ENCODE measurements at regions not wholly inside any gene's neighbourhood (a gene's known extent, or its start where the extent isn't known, plus 50 kb on each side); places are given as distances from the start of the nearest gene placed in this dataset.

- DNase-seq = no peak
- Histone ChIP-seq H3K9me3 (no peaks in the 10 kb centered on the region), H3K27me3 (no peaks in the 10 kb centered on the region), H3K4me1 (ENCODE audit: insufficient read depth) (no peaks in the 10 kb centered on the region), H3K36me3 (no peaks in the 10 kb centered on the region), H3K4me3 (no peak overlapping the region), H3K27ac (no peak overlapping the region)
- TF ChIP-seq POLR2A (IDR thresholded peaks at IDR 0.05) = no peak
- TF ChIP-seq, protein P1, sequence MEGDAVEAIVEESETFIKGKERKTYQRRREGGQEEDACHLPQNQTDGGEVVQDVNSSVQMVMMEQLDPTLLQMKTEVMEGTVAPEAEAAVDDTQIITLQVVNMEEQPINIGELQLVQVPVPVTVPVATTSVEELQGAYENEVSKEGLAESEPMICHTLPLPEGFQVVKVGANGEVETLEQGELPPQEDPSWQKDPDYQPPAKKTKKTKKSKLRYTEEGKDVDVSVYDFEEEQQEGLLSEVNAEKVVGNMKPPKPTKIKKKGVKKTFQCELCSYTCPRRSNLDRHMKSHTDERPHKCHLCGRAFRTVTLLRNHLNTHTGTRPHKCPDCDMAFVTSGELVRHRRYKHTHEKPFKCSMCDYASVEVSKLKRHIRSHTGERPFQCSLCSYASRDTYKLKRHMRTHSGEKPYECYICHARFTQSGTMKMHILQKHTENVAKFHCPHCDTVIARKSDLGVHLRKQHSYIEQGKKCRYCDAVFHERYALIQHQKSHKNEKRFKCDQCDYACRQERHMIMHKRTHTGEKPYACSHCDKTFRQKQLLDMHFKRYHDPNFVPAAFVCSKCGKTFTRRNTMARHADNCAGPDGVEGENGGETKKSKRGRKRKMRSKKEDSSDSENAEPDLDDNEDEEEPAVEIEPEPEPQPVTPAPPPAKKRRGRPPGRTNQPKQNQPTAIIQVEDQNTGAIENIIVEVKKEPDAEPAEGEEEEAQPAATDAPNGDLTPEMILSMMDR (IDR thresholded peaks at IDR 0.05) = no peak
- TF ChIP-seq EP300 (IDR thresholded peaks at IDR 0.05) = no peak
- intact Hi-C loops (cut with DNase I) = no loop called here
- 87 to 89% (median 88%) methylated on average over 3 of the region's 3 CpGs for WGBS, 3 donors
These were observed 212.9 kb downstream of the ACTL7B start for GRCh38 chr9:108642871-108643270.

DNA sequence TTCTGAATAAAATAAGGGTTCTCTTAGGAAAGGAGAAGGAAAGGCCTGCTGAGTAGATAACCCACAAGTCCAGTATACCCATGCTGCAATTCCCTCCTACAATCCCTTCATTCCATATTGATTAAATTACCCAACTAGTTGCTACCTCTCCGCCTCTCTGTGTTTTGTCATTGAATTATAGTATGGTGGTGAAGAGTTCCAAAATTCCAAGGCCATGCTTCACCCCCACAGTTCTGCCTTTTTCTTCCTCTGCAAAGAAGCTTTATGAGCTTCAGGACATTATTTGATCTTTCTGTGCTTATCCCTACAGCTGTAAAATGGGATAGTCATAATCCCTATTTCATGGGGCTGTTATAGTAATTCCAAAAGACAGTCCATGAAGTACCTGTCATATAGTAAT lies 215.6 kb downstream of the ACTL7B start:
- Histone ChIP-seq H3K27ac (no peak overlapping the region), H3K4me1 (ENCODE audit: insufficient read depth) (no peaks in the 10 kb centered on the region), H3K36me3 (no peaks in the 10 kb centered on the region), H3K4me3 (no peak overlapping the region), H3K9me3 (no peaks in the 10 kb centered on the region), H3K27me3 (no peaks in the 10 kb centered on the region)
- TF ChIP-seq, protein P1 (IDR thresholded peaks at IDR 0.05) = no peak
- TF ChIP-seq EP300 (IDR thresholded peaks at IDR 0.05) = no peak
- no peak for TF ChIP-seq POLR2A (IDR thresholded peaks at IDR 0.05)
- 50 to 68% (median 67%) methylated on average over 1 of the region's 1 CpG for WGBS, 3 donors
- intact Hi-C loops (cut with DNase I) = no loop called here
- DNase-seq = no peak

GRCh38 chr9:108639696-108640095 lies 216.1 kb downstream of the ACTL7B start:
- no peak for DNase-seq
- TF ChIP-seq POLR2A (IDR thresholded peaks at IDR 0.05) (no peak), EP300 (IDR thresholded peaks at IDR 0.05) (no peak)
- TF ChIP-seq, protein P1 (IDR thresholded peaks at IDR 0.05) = no peak
- H3K27me3 ChIP-seq = no peaks in the 10 kb centered on the region
- H3K4me1 ChIP-seq (ENCODE audit: insufficient read depth) = no peaks in the 10 kb centered on the region
- no peaks in the 10 kb centered on the region for H3K36me3 ChIP-seq
- H3K4me3 ChIP-seq = no peak overlapping the region
- H3K27ac ChIP-seq = no peak overlapping the region
- intact Hi-C loops (cut with DNase I) = no loop called here
- no peaks in the 10 kb centered on the region for H3K9me3 ChIP-seq
- WGBS, 3 donors = 47 to 68% (median 59%) methylated on average over 3 of the region's 3 CpGs

DNA sequence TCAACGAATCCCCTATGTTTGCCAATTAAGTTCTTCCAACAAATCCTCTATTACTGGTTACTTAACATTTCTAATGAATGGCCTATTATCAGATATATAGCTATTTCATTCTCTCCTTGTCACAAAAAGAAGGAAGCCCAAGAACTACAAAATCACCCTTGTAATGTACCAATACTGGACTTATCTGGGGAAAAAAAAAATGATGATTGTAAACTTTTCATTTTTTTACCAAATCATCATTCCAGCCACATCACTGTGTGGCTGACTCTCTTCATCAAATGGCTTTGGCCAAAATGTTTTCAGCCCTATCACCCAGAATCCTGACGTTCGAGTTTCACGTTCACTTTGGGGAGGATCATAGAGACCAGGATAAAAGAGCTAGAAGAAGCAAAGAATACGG lies 216.7 kb downstream of the ACTL7B start:
- H3K36me3 ChIP-seq = no peaks in the 10 kb centered on the region
- intact Hi-C loops (cut with DNase I) = no loop called here
- WGBS, 3 donors = 80 to 81% (median 81%) methylated on average over 5 of the region's 5 CpGs
- H3K4me1 ChIP-seq (ENCODE audit: insufficient read depth) = no peaks in the 10 kb centered on the region
- no peak overlapping the region for H3K4me3 ChIP-seq
- no peak overlapping the region for H3K27ac ChIP-seq
- no peaks in the 10 kb centered on the region for H3K9me3 ChIP-seq
- DNase-seq = no peak
- no peak for TF ChIP-seq POLR2A (IDR thresholded peaks at IDR 0.05)
- TF ChIP-seq EP300 (IDR thresholded peaks at IDR 0.05) = no peak
- TF ChIP-seq, protein P1 (IDR thresholded peaks at IDR 0.05) = no peak
- no peaks in the 10 kb centered on the region for H3K27me3 ChIP-seq

GRCh38 chr9:108637340-108637739 lies 218.4 kb downstream of the ACTL7B start:
- Histone ChIP-seq H3K4me1 (ENCODE audit: insufficient read depth) (no peaks in the 10 kb centered on the region), H3K27me3 (no peaks in the 10 kb centered on the region), H3K4me3 (no peak overlapping the region), H3K27ac (no peak overlapping the region), H3K36me3 (no peaks in the 10 kb centered on the region), H3K9me3 (no peaks in the 10 kb centered on the region)
- WGBS, 3 donors = 53 to 72% (median 63%) methylated on average over 6 of the region's 6 CpGs
- no peak for DNase-seq
- no peak for TF ChIP-seq POLR2A (IDR thresholded peaks at IDR 0.05)
- TF ChIP-seq, protein P1 (IDR thresholded peaks at IDR 0.05) = no peak
- TF ChIP-seq EP300 (IDR thresholded peaks at IDR 0.05) = no peak
- intact Hi-C loops (cut with DNase I) = no loop called here
